ENCODE measurements at regions not wholly inside any gene's neighbourhood (a gene's known extent, or its start where the extent isn't known, plus 50 kb on each side); places are given as distances from the start of the nearest gene placed in this dataset.
A peak's percentile ranks its signal among the peaks of the same experiment; 100 is the strongest.
"Not testable (repeated sequence)": the region's sequence is repeated elsewhere in the genome, so short reads cannot be mapped to it uniquely, and the experiment has no call there.

DNA sequence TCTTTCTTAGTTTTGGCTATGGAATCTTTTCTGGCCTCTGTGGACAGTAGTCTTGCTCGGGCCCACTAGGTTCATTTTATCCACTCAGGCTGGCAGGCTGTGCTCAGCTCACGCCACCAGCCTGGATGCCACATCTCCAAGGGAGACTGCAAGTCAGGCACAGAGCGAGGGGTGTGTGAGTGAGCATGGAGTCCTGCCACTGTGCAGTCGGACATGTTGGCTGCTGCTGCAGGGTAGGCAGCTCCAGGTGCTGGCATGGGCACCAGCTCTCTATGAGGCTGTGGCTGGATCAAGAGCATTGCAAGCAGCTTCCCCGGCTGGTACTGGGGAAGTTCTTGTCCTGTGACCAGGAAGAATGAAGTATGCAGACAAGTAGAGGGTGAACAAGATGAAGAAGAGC is 158.9 kb downstream of the PCTP start:
- no peak for DNase-seq

DNA sequence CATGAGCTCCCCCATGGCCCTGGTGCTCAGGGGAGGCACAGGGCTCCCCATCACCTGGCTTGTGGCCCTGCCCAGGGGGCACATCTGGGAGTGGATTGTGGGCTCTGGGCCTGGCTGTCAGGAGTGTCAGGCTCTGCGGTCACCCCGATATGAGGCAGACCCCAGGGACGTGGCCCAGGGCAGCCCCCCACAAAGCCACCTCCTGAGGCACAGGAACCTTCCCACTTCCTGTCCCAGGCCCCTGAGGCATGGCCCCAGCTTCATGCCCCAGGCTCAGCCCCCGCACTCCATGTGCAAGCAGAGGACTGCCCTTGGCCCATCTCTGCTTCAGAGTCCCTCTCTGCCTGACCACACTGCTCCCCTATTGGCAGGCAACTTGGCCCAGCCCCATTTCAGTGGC is 160.3 kb downstream of the PCTP start:
- no peak for DNase-seq

DNA sequence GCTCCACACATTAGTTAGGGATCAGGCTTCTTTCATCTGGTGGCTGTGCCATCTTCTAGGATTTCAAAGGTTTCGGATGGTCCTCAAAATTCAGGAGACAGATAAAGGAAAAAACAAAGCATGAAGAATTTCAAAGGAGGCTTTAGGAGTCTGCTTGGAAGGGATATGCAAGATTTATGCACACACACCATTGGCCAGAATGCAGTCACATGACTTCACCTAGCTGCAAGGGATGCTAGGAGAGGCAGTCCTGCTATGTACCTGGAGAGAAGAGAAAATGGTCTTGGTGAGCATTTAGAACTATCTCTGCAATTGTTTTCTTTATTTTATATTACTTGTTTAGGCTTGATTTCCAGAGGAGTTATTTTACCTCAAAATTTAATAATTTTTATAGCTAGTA is 174.6 kb downstream of the PCTP start:
- DNase-seq = no peak

DNA sequence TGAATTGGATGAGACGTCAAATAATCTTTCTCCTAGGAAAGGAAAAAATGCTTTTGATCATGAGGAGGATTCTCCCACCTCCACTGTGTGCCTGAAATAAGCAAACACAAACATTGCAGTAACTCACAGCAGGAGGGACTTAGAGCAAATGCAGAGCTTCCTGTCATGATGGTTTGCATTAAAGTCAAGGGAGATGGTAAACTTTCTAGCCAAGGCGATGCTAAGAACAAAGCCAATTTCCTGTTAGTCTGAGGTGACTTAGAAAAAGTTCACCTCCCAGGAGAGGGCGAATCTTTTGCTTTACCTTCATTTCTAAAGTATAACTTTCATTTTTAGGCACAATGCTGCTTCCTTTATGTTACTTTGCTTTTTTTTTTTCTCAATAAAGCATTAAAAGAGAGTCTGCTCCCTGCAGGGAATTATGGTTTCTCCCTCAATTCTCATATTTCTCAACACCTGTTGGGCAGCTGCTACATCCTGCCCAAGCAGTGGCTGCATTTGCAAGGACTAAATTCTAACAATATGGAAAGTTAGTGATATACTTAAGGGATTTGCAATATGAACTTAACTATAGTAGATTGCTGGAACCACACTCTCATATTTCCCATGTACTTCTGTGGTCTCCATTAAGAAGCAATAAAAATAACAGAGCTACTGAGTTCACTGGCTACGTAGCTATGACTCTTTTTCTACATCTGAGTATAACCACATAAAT is 175.6 kb downstream of the PCTP start:
- no peak for DNase-seq

DNA sequence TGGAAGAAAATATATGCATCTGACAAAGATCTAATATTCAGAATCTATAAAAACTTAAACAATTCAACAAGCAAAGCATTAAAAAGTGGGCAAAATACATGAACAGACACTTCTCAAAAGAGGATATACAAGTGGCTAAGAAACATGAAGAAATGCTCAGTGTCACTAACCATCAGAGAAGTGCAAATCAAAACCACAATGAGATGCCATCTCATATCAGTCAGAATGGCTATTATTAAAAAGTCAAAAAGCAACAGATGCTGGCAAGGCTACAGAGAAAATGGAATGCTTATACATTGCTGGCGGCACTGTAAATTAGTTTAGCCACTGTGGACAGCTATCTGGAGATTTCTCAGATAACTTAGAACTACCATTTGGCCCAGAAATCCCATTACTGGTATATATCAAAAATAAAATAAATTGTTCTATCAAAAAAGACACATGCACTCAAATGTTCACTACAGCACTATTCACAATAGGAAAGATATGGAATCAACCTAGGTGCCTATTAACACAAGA is 179.5 kb downstream of the PCTP start:
- no peak for DNase-seq

DNA sequence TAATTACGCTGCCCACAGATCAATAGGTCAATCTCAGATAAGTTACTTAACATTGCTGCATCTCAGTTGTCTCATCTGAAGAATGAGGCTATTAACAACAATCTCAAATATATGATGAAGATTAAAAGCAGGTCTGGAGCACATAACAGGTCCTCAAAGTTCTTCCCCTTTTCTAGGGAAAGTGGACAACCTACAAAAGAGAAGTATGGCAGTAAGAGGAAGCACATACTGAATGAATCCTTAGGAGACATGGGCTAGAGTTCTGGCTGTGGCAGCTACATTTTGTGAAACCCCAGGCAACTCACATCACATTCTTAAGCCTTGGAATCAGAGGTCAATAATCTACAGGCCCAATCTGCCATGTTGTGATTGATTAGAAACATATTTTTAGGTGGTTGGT is 180.6 kb downstream of the PCTP start:
- DNase-seq = no peak

DNA sequence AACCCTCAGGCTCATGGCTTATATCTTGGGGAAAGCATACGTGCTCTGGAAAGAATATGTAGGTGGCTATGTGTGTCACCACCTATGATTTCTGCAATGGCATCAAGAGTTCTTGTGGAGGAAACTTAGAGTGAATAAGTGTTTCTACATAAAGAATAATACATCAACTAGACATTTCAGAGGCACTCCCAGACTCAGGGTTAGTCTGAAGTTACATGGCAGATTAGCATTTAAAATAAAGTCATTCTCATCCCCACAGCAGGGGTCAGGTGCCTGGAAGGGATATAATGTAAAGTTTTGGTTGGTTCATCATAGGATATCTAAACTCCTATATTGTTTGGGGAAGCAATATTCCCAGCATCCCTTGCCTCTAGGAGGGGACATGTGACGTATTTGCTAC is 182.1 kb downstream of the PCTP start:
- DNase-seq = no peak

DNA sequence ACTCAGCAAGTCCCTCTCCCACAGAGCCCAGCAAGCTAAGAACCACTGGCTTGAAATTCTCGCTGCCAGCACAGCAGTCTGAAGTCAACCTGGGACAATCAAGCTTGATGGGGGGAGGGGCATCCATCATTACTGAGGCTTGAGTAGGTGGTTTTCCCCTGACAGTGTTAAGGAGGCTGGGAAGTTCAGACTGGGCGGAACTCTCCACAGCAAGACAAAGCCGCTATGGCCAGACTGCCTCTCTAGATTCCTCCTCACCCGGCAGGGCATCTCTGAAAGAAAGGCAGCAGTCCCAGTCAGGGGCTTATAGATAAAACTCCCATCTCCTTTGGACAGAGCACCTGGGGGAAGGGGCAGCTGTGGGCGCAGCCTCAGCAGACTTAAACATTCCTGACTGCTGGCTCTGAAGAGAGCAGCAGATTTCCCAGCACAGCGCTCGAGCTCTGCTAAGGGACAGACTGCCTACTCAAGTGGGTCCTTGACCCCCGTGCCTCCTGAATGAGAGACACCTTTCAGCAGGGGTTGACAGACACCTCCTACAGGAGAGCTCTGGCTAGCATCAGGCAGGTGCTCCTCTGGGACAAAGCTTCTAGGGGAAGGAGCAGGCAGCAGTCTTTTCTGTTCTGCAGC is 188.4 kb downstream of the PCTP start:
- DNase-seq = not testable (repeated sequence)

DNA sequence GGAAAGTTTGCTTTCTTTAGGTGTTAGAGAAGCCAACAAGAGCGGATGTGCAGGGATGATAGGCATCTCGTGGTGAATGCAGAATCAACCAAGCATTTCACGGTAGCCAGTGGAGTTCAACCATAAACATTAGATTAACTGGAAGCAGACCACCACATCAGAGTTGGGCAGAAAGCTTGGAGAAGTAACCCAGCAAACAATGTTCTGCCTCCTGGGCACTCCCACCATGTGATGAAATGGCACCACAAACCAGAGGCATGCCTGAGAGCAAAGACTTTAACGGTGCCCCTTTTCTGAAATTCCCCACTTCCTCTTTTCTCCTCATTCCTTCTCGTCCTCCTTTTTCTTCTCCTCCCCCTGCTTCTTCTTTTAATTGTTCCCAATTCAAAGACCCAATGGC is 193.5 kb upstream of the ANKFN1 start:
- DNase-seq = no peak

DNA sequence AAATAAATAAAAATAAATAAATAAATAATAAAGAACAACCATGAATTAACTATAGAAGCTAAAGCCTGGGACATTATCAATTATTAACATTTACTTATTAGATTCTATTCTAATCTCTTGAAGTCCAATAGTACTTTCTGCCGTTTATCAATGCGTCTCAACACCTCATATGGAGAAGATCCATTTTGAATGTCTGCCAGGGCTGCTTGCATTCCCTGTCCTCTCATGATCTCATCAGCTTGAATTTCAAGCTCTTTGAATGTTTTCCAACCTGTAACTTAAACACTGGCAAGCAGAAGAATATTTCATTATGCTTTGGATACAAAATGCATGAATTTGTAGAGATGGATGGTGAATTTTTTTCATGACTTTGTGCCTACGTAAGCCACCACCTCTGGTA is 191.9 kb upstream of the ANKFN1 start:
- DNase-seq = no peak

DNA sequence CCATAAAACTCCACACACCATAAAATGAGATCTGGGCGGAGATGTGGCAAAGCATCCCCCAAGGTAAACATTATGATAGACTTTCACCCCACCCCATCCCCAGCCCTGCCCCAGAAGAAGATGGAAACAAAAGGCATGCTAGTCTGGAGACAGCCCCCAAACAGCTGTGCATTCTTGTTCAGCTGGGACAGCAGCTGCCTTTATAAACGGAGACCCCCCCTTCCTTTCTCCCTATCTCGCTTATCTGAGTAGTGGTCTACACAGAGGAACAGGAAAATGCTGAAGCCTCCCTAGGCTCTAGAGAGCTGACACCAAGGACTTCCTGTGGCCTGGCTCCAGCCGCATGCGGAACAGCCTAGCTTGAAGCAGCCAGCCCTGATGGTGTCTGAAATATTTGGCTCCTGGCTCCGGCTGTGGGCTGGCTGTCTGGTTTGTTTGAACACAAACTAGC is 190.3 kb upstream of the ANKFN1 start:
- DNase-seq = no peak

DNA sequence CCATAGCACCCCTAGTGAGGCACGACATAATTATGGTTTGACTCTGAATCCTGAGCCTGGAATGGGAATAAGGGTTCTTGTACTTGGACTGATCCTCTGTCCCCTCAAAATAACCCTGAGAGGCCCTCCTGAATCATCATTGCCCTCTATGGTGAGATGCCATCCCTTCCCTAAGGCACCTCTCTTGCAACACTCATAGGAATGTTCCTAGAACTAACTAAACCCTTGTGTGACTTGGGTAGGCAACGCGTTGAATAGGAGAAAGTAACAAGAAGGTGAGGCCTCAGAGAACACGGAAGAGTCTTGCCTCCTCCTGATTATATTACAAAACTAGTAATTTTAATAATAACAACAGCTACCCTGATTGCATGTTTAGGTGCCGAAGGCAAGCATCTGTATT is 189.1 kb upstream of the ANKFN1 start:
- no peak for DNase-seq

DNA sequence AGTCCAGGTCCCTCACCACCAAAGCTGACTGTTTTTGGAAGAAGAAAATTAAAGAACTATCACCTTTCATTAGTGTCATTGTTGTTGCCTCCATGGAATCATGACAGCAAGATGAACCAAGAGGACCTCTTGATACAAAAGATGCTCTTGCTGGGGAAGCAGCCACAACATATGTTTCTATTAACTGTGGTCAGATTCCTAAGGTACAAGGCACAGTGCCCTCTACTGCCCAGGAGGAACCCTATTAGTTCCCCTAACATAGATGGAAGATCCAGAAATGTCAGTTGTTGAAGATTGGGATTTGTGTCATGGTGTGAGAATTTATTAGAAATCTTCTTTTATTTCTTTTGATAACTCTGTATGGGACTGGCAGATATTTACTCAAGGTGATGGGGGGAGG is 188.2 kb upstream of the ANKFN1 start:
- no peak for DNase-seq

DNA sequence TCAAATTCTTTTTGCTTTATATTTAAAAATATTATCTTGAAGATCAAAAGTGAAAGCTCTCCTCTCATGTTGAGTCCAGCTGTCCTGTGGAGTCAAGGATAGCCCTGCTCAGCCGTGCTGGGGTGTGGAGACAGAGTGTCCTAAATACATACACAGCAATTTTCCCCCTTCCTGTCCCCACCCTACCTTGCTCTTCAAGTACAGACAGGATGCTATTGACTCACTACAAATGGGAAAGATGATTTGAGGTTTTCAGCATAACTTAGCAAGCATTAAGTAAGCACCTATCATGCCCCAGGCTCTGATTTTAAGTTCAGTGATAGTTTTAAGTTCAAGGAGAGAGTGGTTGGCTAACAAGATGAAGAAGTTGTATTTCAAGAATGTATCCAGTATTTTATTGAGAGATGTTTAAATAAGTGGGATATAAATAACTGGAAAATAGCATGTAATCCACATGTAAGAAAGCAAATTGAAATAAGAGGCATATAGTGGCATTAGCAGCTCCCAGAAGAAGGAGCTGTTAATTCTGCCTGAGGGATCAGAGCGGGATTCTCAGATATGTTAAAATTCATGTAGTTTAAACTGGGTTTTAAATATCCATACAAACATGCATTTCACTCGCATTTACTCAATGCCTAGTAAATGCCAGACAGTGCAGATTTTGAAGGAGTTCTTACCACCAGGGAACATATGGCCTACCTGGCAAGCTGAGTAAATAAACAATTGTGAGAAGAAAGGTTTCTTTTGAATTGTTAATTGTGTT is 183.5 kb upstream of the ANKFN1 start:
- DNase-seq = no peak

DNA sequence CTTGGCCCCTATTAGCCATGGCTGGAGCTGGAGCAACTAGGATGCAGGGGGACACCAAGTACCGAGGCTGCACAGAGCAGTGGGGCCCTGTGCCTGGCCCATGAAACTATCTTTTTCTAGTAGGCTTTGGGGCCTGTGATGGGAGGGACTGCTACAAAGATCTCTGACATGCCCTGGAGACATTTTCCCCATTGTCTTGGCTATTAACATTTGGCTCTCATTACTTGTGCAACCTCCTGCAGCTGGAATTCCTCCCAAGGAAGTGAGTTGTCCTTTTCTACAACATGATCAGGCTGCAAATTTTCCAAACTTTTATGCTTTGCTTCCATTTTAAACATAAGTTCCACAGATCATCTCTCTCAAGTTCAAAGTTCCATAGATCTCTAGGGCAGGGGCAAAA is 174.7 kb upstream of the ANKFN1 start:
- no peak for DNase-seq

DNA sequence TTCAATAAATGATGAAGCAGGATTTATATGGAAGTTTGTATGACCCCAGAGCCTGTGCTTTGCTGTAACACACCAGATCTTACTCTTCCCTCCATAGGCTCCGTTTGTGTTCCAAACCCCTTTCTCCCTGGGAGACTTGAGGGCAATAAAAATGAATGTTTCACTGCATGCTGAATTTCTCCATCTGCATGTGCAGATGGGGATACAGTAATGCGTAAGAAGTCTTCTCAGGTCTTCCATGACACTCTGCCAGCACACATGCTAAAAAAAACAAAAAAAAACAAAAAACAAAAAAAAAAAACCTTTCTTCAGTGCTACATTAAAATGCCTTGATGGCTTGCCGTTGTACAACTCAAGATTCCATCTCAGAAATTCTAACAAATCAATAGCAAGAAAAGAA is 170.2 kb upstream of the ANKFN1 start:
- DNase-seq = no peak

DNA sequence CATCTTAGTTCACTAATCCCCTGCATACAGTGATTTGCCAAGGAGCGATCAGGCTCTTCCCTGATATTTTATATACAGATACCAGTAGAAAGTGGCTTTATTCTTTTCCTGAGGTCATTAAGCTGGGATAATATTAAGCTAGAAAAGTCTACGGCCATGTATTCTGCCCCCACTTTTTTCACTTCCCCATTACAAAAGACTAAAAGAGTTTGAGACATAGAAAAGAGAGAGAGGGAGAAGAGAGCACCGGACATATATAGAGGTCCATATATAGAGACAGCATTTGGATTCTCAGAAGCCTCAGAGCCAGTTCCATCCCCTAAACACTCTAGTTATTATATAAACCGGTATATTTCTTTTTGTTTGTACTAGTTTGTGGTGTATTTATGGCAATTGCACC is 166.5 kb upstream of the ANKFN1 start:
- no peak for DNase-seq

DNA sequence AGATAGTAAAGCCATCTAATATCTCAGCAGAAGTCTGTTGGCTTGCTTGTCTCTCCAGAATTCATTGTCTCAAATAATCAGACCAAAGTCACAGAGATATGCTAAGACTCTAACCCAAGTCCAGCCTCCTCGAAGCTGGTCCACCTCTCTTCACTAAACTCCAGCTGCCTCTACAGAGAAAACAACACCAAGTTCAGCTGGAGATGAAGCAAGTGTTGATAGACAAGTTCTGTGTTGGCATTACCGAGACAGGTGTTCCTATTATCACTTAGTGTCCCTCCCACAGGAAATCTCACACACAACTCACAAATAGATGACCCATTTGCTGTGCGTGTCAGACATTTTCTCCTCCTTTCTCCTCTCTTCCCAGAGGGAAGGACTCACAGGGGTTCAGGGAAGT is 164.4 kb upstream of the ANKFN1 start:
- no peak for DNase-seq

DNA sequence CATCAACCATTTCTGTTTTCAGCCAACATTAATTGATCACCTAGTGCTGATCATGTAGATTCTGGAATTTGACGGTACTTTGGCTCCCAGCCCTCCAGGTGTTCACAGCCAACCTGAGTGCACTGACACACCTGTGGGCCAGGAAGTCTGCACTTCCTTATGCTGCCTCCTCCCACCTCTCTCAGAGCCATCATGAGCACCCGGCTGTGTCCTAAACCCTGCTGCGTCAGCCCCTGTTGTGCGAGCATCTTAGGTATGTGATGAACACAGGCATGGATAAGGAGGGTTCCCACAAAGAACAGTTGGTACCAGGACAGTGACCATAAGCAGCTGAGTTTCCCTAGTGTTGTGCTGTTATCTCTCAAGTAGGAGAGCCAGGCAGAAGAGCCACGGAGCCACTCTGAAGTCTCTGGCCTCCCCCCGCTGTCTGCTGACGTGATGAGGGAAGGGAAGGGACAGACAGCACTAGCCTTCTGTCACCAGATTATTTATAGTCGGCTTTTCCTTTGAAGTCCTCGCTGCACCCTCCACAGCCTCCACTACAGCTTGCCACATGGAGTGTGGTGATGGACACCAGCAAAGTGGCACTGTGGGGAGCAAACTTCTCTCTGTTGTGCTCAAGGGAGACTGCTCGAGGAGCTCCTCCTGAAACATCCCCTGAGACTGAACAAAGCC is 162.8 kb upstream of the ANKFN1 start:
- no peak for DNase-seq

DNA sequence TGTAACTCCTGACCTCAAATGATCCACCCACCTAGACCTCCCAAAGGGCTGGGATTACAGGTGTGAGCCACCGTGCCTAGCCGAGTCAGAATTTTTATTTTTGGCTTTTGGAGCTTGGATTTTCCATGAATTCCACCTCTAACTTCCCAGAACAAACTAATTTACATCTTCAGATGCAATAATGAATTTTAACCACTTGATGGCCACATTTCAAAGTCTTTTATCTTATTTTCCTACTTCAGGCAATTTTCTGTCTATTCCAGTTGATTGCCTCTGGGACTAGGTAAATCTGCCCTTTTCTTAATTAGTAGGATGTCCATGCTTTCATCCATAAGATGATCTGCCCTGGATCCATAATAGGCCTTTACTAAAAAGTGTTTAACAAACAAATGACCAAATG is 156.4 kb upstream of the ANKFN1 start:
- peak; percentile 5 for DNase-seq

DNA sequence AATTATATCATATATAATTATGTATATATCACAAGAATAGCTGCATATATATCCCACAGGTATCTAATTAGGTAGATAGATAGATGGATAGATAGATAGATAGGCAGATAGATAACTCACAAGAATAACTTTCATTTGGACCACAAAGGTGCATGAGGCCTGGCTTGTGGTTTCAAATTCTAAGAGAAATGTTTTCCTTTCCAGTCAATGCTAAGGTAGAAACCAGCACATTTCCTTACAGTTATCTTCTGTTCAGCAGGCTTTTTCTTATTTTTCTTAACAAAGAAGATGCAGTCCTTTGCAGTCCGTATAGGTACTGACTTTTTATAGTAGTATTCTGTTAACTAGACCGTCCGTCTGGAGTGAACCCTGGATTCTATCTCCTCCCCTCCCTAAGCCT is 152.9 kb upstream of the ANKFN1 start:
- no peak for DNase-seq

DNA sequence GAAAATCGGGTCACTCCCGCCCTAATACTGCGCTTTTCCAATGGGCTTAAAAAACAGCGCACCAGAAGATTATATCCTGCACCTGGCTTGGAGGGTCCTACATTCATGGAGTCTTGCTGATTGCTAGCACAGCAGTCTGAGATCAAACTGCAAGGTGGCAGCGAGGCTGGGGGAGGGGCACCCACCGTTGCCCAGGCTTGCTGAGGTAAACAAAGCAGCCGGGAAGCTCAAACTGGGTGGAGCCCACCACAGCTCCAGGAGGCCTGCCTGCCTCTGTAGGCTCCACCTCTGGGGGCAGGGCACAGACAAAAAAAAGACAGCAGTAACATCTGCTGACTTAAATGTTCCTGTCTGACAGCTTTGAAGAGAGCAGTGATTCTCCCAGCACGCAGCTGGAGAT is 150.6 kb upstream of the ANKFN1 start:
- not testable (repeated sequence) for DNase-seq

Measured in fibroblast of upper back skin (primary cell).